Esophagus muscularis mucosa (tissue), 4 donors: ENCODE measurements at regions not wholly inside any gene's neighbourhood (a gene's known extent, or its start where the extent isn't known, plus 50 kb on each side); places are given as distances from the start of the nearest gene placed in this dataset.
A peak's percentile ranks its signal among the peaks of the same experiment; 100 is the strongest.

ENCODE experiments used
- DNase-seq: peaks from one replicate; pipeline ENCODE4 v3.0.0-alpha.2; 2017; ENCODE audit errors: extremely low spot score
- H3K27ac ChIP-seq, 4 donors: fragments of 200-600 bp; sonication (generic); replicated peaks in 1 of 4; 1 replicate in 3 of 4; 2 replicates in 1 of 4; pipeline ENCODE4 v1.5.1; 2016 to 2019; ENCODE audit warnings: mild to moderate bottlenecking in 1 of 4
- H3K27me3 ChIP-seq, 4 donors: fragments of 200-600 bp; sonication (generic); one replicate each; pipeline versions ENCODE4 v1.5.1 to v1.6.0; 2016 to 2019
- H3K36me3 ChIP-seq, 4 donors: fragments of 200-600 bp; sonication (generic); one replicate each; pipeline ENCODE4 v1.5.1; 2016 to 2019
- H3K4me1 ChIP-seq, 4 donors: fragments of 200-600 bp; sonication (generic); one replicate each; pipeline ENCODE4 v1.5.1; 2016 to 2019
- H3K4me3 ChIP-seq, 4 donors: fragments of 200-600 bp; sonication (generic); 1 replicate in 2 of 4; 2 replicates in 2 of 4; pipeline ENCODE4 v1.5.1; 2016 to 2019; ENCODE audit warnings: mild to moderate bottlenecking in 4 of 4, moderate library complexity in 1 of 4
- H3K9me3 ChIP-seq, 4 donors: fragments of 200-600 bp; sonication (generic); 1 replicate in 3 of 4; 2 replicates in 1 of 4; pipeline ENCODE4 v1.5.1; 2016 to 2019
- CTCF ChIP-seq, 3 experiments: fragments of 200-600 bp in 2 of 3; fragments of 450-650 bp in 1 of 3; sonication (generic) in 2 of 3; IDR thresholded peaks; one replicate each; pipeline ENCODE4 v1.5.1; 2017 to 2019; ENCODE audit warnings: antibody characterized with exemption in 3 of 3, mild to moderate bottlenecking in 2 of 3, moderate library complexity in 1 of 3
- EP300 ChIP-seq: sonication (generic); formaldehyde crosslinking; IDR thresholded peaks from one replicate; pipeline ENCODE4 v1.6.1; 2017; ENCODE audit warnings: antibody characterized with exemption
- POLR2A ChIP-seq: fragments of 450-650 bp; IDR thresholded peaks from one replicate; pipeline ENCODE4 v1.6.1; 2017; ENCODE audit warnings: antibody characterized with exemption, moderate library complexity, mild to moderate bottlenecking, low read depth
- POLR2AphosphoS5 ChIP-seq, 2 donors: sonication (generic); formaldehyde crosslinking; IDR thresholded peaks; one replicate each; pipeline ENCODE4 v1.6.1; 2017; ENCODE audit warnings: antibody characterized with exemption in 2 of 2
- WGBS: methylation state at CpG from one replicate; pipeline ENCODE4 v1.1.5; 2018; 5-methylcytosine and 5-hydroxymethylcytosine counted together
- intact Hi-C: fragments of 100-400 bp; cut with DNase I; formaldehyde crosslinking; loops from one replicate; pipeline ENCODE4 v1.15.1; 2023

GRCh38 chr15:61653110-61653509 is 407.1 kb downstream of the VPS13C start:
- H3K4me3 ChIP-seq, result no peak overlapping the region
- TF ChIP-seq POLR2A (no peak), POLR2AphosphoS5 (IDR thresholded peaks at IDR 0.05) (peak in 1 of 2 donors; percentile 31), EP300 (no peak)
- H3K36me3 ChIP-seq, result no peaks in the 10 kb centered on the region
- 57% methylated on average over 8 of the region's 9 CpGs for WGBS
- intact Hi-C loops, result no loop called here
- no peaks in the 10 kb centered on the region for H3K4me1 ChIP-seq
- no peak for DNase-seq
- H3K27me3 ChIP-seq, result peaks cover 0 to 11% (median 0%) of the 10 kb centered on the region in 4 donors
- H3K27ac ChIP-seq, result peak overlapping the region in 1 of 4 donors; percentile 18
- H3K9me3 ChIP-seq, result no peaks in the 10 kb centered on the region

- intact Hi-C loops, result no loop called here
- H3K36me3 ChIP-seq, result no peaks in the 10 kb centered on the region
- H3K4me1 ChIP-seq, result no peaks in the 10 kb centered on the region
- no peak for DNase-seq
- H3K27ac ChIP-seq, result no peak overlapping the region
- no peak for TF ChIP-seq POLR2AphosphoS5 (IDR thresholded peaks at IDR 0.05)
- TF ChIP-seq CTCF (IDR thresholded peaks at IDR 0.05), result no peak
- no peak for TF ChIP-seq EP300
- no peak for TF ChIP-seq POLR2A
- WGBS, result 47% methylated on average over 3 of the region's 3 CpGs
- H3K4me3 ChIP-seq, result no peak overlapping the region
- no peaks in the 10 kb centered on the region for H3K9me3 ChIP-seq
- peaks cover 0 to 11% (median 0%) of the 10 kb centered on the region in 4 donors for H3K27me3 ChIP-seq
These were observed 409.0 kb downstream of the VPS13C start for GRCh38 chr15:61651267-61651666.

- no peak overlapping the region for H3K27ac ChIP-seq
- H3K4me3 ChIP-seq, result no peak overlapping the region
- 59% methylated on average over 5 of the region's 5 CpGs for WGBS
- peak; percentile 68 for DNase-seq
- TF ChIP-seq POLR2A, result no peak
- TF ChIP-seq POLR2AphosphoS5 (IDR thresholded peaks at IDR 0.05), result no peak
- no peak for TF ChIP-seq CTCF (IDR thresholded peaks at IDR 0.05)
- TF ChIP-seq EP300, result no peak
- intact Hi-C loops, result no loop called here
- no peaks in the 10 kb centered on the region for H3K4me1 ChIP-seq
- peaks cover 0 to 11% (median 0%) of the 10 kb centered on the region in 4 donors for H3K27me3 ChIP-seq
- no peaks in the 10 kb centered on the region for H3K9me3 ChIP-seq
- H3K36me3 ChIP-seq, result no peaks in the 10 kb centered on the region
These were observed 411.2 kb downstream of the VPS13C start for GRCh38 chr15:61649046-61649445.

GRCh38 chr15:61644550-61644949 is 415.4 kb upstream of the RORA start:
- WGBS, result 80% methylated on average over 4 of the region's 4 CpGs
- intact Hi-C loops, result no loop called here
- Histone ChIP-seq H3K36me3 (no peaks in the 10 kb centered on the region), H3K4me3 (no peak overlapping the region), H3K9me3 (no peaks in the 10 kb centered on the region), H3K4me1 (no peaks in the 10 kb centered on the region), H3K27me3 (peaks cover 0 to 4% (median 0%) of the 10 kb centered on the region in 4 donors), H3K27ac (no peak overlapping the region)
- DNase-seq, result no peak
- no peak for TF ChIP-seq CTCF (IDR thresholded peaks at IDR 0.05)
- TF ChIP-seq POLR2AphosphoS5 (IDR thresholded peaks at IDR 0.05), result no peak
- TF ChIP-seq POLR2A, result no peak
- no peak for TF ChIP-seq EP300

- intact Hi-C loops, result no loop called here
- DNase-seq, result no peak
- 89% methylated on average over 6 of the region's 6 CpGs for WGBS
- H3K4me1 ChIP-seq, result no peaks in the 10 kb centered on the region
- TF ChIP-seq CTCF (IDR thresholded peaks at IDR 0.05) (no peak), EP300 (no peak), POLR2A (no peak), POLR2AphosphoS5 (IDR thresholded peaks at IDR 0.05) (no peak)
- no peaks in the 10 kb centered on the region for H3K36me3 ChIP-seq
- no peaks in the 10 kb centered on the region for H3K9me3 ChIP-seq
- H3K4me3 ChIP-seq, result no peak overlapping the region
- peaks cover 0 to 4% (median 0%) of the 10 kb centered on the region in 4 donors for H3K27me3 ChIP-seq
- no peak overlapping the region for H3K27ac ChIP-seq
These were observed 412.5 kb upstream of the RORA start for GRCh38 chr15:61641645-61642044.
